K562 (cell line): ENCODE measurements at regions not wholly inside any gene's neighbourhood (a gene's known extent, or its start where the extent isn't known, plus 50 kb on each side); places are given as distances from the start of the nearest gene placed in this dataset.

Experiments used
- ATAC-seq: fragments of 200-7000 bp; cut with Tn5 transposase; 3 replicates; pipeline ENCODE4 v1.9.1; 2020; ENCODE audit warnings: moderate library complexity
- BruUV-seq: library from RNA; stranded (reverse); fragments of 400-500 nt; replicated peaks from 2 replicates; lab custom pipeline; 2021; lab: Mats Ljungman, UMichigan
- CTCF ChIA-PET: fragments of 300-600 bp; formaldehyde crosslinking; extraction: SDS; loops from one replicate; lab custom pipeline; 2021; ENCODE audit warnings: low intra/inter-chr PET ratio; lab: Yijun Ruan, JAX
- POLR2A ChIA-PET: fragments of 300-600, 350-650 bp; sonication (Branson Sonifier 250); formaldehyde crosslinking; extraction: SDS; loops from one replicate; lab custom pipeline; 2021; ENCODE audit warnings: antibody characterized with exemption, inconsistent platforms; lab: Yijun Ruan, JAX
- DNase-seq, 4 experiments: peaks; one replicate each; pipeline versions ENCODE4 v3.0.0 to v3.0.0-alpha.2; 2011 to 2018; ENCODE audit warnings: low spot score in 3 of 4, mixed read lengths in 3 of 4; ENCODE audit errors: extremely low read depth in 1 of 4
- FAIRE-seq: peaks from 2 replicates; lab custom pipeline; 2011; peaks lifted over from hg19 to GRCh38; lab: Jason Lieb, UNC
- H2AFZ ChIP-seq: 2 replicates; pipeline ENCODE4 v1.6.0; 2011; ENCODE audit warnings: low read depth, low read length, control low read depth, inconsistent platforms
- H3K27ac ChIP-seq: fragments of 200-600 bp; 3 replicates; pipeline ENCODE4 v1.8.0; 2011; ENCODE audit warnings: low read depth, mild to moderate bottlenecking, control low read depth, inconsistent platforms, low read length, moderate library complexity, mixed read lengths; ENCODE audit errors: extremely low read depth
- H3K27me3 ChIP-seq, 2 experiments: fragments of 300-600 bp in 1 of 2; 2 replicates in 1 of 2; 3 replicates in 1 of 2; pipeline versions ENCODE4 v1.6.0 to v1.8.0; 2011; ENCODE audit warnings: inconsistent platforms in 2 of 2, low read length in 2 of 2, mild to moderate bottlenecking in 1 of 2, mixed read lengths in 1 of 2, moderate library complexity in 1 of 2; ENCODE audit not compliant: control insufficient read depth in 2 of 2, insufficient read depth in 2 of 2
- H3K36me3 ChIP-seq: fragments of 300-600 bp; 3 replicates; pipeline ENCODE4 v1.8.0; 2011; ENCODE audit warnings: mild to moderate bottlenecking, low read length, inconsistent platforms; ENCODE audit not compliant: control insufficient read depth, insufficient read depth
- H3K4me1 ChIP-seq, 2 experiments: fragments of 200-600 bp in 1 of 2; replicated peaks in 1 of 2; 2 replicates in 1 of 2; 3 replicates in 1 of 2; pipeline versions ENCODE4 v1.5.1 to v1.8.0; 2011; ENCODE audit warnings: inconsistent platforms in 2 of 2, low read length in 2 of 2, mild to moderate bottlenecking in 1 of 2, mixed read lengths in 1 of 2, moderate library complexity in 1 of 2; ENCODE audit not compliant: control insufficient read depth in 2 of 2, insufficient read depth in 2 of 2
- H3K4me2 ChIP-seq: 2 replicates; pipeline ENCODE4 v1.6.1; 2011; ENCODE audit warnings: low read length, control low read depth, inconsistent platforms, mixed read lengths; ENCODE audit not compliant: insufficient read depth
- H3K4me3 ChIP-seq: fragments of 200-600 bp; sonication (generic), shearing (Covaris generic); 2 replicates; pipeline ENCODE4 v1.5.1; 2016; ENCODE audit warnings: control low read depth, inconsistent platforms
- H3K79me2 ChIP-seq: fragments of 200-600 bp; 3 replicates; pipeline ENCODE4 v1.8.0; 2011; ENCODE audit warnings: low read length, inconsistent platforms; ENCODE audit not compliant: control insufficient read depth, insufficient read depth
- H3K9ac ChIP-seq, 2 experiments: 2 replicates each; pipeline versions ENCODE4 v1.6.0 to v1.6.1; 2011; ENCODE audit warnings: low read depth in 2 of 2, low read length in 2 of 2, control low read depth in 1 of 2, inconsistent platforms in 1 of 2, mild to moderate bottlenecking in 1 of 2, mixed read lengths in 1 of 2; ENCODE audit not compliant: insufficient read depth in 1 of 2
- H3K9me1 ChIP-seq: one replicate; pipeline ENCODE4 v1.6.0; 2011; ENCODE audit warnings: inconsistent platforms, mild to moderate bottlenecking, low read length, moderate library complexity; ENCODE audit not compliant: control insufficient read depth, insufficient read depth
- H3K9me3 ChIP-seq: replicated peaks from 2 replicates; pipeline ENCODE4 v1.5.1; 2011; ENCODE audit warnings: low read depth, low read length, inconsistent platforms; ENCODE audit not compliant: control insufficient read depth, insufficient read depth
- H4K20me1 ChIP-seq: replicated peaks from 2 replicates; pipeline ENCODE4 v1.6.1; 2011; ENCODE audit warnings: low read length, inconsistent platforms, mixed read lengths; ENCODE audit not compliant: control insufficient read depth, insufficient read depth
- CTBP1 ChIP-seq: fragments of 450-650 bp; IDR thresholded peaks from 2 replicates; pipeline ENCODE4 v1.6.1; 2016; ENCODE audit warnings: borderline replicate concordance
- CUX1 ChIP-seq: fragments of 200-800 bp; sonication (Bioruptor generic); IDR thresholded peaks from 2 replicates; pipeline ENCODE4 v1.6.1; 2016; ENCODE audit warnings: missing genetic modification characterization, missing compliant biosample characterization
- FOXM1 ChIP-seq, 2 experiments: fragments of 450-650 bp in 1 of 2; sonication (generic) in 1 of 2; formaldehyde crosslinking in 1 of 2; IDR thresholded peaks; 2 replicates each; pipeline versions ENCODE4 v1.6.1 to v1.9.0; 2017 to 2022; ENCODE audit warnings: low read depth in 2 of 2, mild to moderate bottlenecking in 2 of 2, missing genetic modification reagents in 1 of 2, moderate library complexity in 1 of 2
- GATAD2B ChIP-seq: fragments of 450-650 bp; IDR thresholded peaks from 2 replicates; pipeline ENCODE4 v1.6.1; 2017; ENCODE audit warnings: mild to moderate bottlenecking, borderline replicate concordance
- UBTF ChIP-seq, 2 experiments: IDR thresholded peaks; 2 replicates each; pipeline ENCODE4 v1.6.1; 2012; ENCODE audit warnings: improper control_type of control experiment in 2 of 2, low read depth in 2 of 2, low read length in 2 of 2, borderline replicate concordance in 1 of 2
- ZC3H11A ChIP-seq: IDR thresholded peaks from 2 replicates; pipeline ENCODE4 v1.6.1; 2012; ENCODE audit warnings: low read depth, low read length, improper control_type of control experiment
- ZNF212 ChIP-seq: fragments of 450-650 bp; formaldehyde crosslinking; IDR thresholded peaks from 2 replicates; pipeline ENCODE4 v1.4.0; 2020; ENCODE audit warnings: mild to moderate bottlenecking
- WGBS: fragments of 100-300 bp; shearing (Covaris generic); methylation state at CpG from one replicate; pipeline ENCODE4 v1.1.6; 2016; ENCODE audit warnings: low coverage, mixed read lengths; ENCODE audit not compliant: insufficient coverage; ENCODE audit errors: missing lambda C conversion rate; 5-methylcytosine and 5-hydroxymethylcytosine counted together
- in situ Hi-C: fragments of 300-500 bp; cut with MboI; formaldehyde crosslinking; loops from 4 replicates; pipeline ENCODE4 v1.15.0; 2018; ENCODE audit warnings: inconsistent platforms, mixed read lengths
- intact Hi-C: fragments of 100-400 bp; cut with micrococcal nuclease; formaldehyde crosslinking; loops from 2 replicates; pipeline ENCODE4 v1.14.2; 2022
- TF ChIP-seq, protein P1 (sequence below): sonication (generic); formaldehyde crosslinking; IDR thresholded peaks from 2 replicates; pipeline ENCODE4 v1.8.1; 2023; ENCODE audit warnings: missing genetic modification reagents, mild to moderate bottlenecking, borderline replicate concordance

GRCh38 chr7:152969335-152969734 is 209.8 kb downstream of the ACTR3B start (continued):
- TF ChIP-seq CUX1, result no peak
- no peak for TF ChIP-seq FOXM1 (IDR thresholded peaks at IDR 0.05; ENCODE audit: low read depth)
- no peak for TF ChIP-seq FOXM1 (CRISPR knock-in tag; IDR thresholded peaks at IDR 0.05; ENCODE audit: low read depth)
- TF ChIP-seq GATAD2B, result no peak
- TF ChIP-seq, all 486 proteins: peak for 0

DNA sequence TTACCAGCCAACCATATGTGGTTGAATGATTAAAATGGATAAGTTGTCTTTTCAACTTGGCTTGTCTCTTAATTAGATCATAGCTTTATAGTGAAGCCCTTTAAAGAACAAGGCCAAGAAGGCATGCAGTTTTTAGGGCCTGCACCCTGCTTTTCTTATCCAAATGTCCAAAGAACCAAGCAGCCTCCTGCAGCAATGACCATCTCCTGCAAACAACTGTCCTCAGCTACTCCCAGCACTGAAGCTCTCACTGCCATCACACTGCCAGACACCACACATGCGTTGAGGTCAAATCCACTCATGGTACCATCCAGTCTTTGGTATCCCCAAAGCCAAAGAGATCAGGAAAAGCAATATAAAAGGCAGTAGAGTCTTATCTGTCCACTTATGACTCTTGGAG is 210.3 kb downstream of the ACTR3B start:
- ChIA-PET POLR2A (interaction anchor here (0.6 to 1.6 kb wide), 3 partner anchors 9 to 1303 kb away, joined by 3 read pairs; no protein-coding TSS in a partner anchor), CTCF (no interaction called here)
- intact Hi-C loops, result no loop called here
- no peak for TF ChIP-seq CTBP1
- no peak for TF ChIP-seq UBTF (IDR thresholded peaks at IDR 0.05; ENCODE audit: borderline replicate concordance in 1 of 2, low read depth in 2 of 2, low read length in 2 of 2)
- TF ChIP-seq, protein P1, sequence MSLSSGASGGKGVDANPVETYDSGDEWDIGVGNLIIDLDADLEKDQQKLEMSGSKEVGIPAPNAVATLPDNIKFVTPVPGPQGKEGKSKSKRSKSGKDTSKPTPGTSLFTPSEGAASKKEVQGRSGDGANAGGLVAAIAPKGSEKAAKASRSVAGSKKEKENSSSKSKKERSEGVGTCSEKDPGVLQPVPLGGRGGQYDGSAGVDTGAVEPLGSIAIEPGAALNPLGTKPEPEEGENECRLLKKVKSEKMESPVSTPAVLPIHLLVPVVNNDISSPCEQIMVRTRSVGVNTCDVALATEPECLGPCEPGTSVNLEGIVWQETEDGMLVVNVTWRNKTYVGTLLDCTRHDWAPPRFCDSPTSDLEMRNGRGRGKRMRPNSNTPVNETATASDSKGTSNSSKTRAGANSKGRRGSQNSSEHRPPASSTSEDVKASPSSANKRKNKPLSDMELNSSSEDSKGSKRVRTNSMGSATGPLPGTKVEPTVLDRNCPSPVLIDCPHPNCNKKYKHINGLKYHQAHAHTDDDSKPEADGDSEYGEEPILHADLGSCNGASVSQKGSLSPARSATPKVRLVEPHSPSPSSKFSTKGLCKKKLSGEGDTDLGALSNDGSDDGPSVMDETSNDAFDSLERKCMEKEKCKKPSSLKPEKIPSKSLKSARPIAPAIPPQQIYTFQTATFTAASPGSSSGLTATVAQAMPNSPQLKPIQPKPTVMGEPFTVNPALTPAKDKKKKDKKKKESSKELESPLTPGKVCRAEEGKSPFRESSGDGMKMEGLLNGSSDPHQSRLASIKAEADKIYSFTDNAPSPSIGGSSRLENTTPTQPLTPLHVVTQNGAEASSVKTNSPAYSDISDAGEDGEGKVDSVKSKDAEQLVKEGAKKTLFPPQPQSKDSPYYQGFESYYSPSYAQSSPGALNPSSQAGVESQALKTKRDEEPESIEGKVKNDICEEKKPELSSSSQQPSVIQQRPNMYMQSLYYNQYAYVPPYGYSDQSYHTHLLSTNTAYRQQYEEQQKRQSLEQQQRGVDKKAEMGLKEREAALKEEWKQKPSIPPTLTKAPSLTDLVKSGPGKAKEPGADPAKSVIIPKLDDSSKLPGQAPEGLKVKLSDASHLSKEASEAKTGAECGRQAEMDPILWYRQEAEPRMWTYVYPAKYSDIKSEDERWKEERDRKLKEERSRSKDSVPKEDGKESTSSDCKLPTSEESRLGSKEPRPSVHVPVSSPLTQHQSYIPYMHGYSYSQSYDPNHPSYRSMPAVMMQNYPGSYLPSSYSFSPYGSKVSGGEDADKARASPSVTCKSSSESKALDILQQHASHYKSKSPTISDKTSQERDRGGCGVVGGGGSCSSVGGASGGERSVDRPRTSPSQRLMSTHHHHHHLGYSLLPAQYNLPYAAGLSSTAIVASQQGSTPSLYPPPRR, result no peak
- no peak for TF ChIP-seq ZC3H11A
- no peak for TF ChIP-seq ZNF212 (CRISPR knock-in tag)

More for the DNA sequence above, 210.3 kb downstream of the ACTR3B start:
- H3K36me3 ChIP-seq, result no peaks in the 10 kb centered on the region
- 0% methylated on average over 1 of the region's 1 CpG for WGBS
- no peaks in the 10 kb centered on the region for H3K9me1 ChIP-seq
- ATAC-seq (no peak), DNase-seq (no peak), FAIRE-seq (no peak)
- no peak overlapping the region for H3K4me2 ChIP-seq
- no peaks in the 10 kb centered on the region for H3K79me2 ChIP-seq
- H4K20me1 ChIP-seq, result no peaks in the 10 kb centered on the region
- no peaks in the 10 kb centered on the region for H3K4me1 ChIP-seq
- H3K4me3 ChIP-seq, result no peak overlapping the region
- no TSS peak for BruUV-seq
- 0 out of 5 replicates have a peak, but pooled peaks cover 0 to 4% of the 10 kb centered on the region in 2 experiments for H3K27me3 ChIP-seq
- H3K9me3 ChIP-seq, result no peaks in the 10 kb centered on the region
- no peak overlapping the region for H3K27ac ChIP-seq
- H2AFZ ChIP-seq, result no peak overlapping the region
- in situ Hi-C loops, result no loop called here
- no peak overlapping the region for H3K9ac ChIP-seq
